ENCODE measurements at regions not wholly inside any gene's neighbourhood (a gene's known extent, or its start where the extent isn't known, plus 50 kb on each side); places are given as distances from the start of the nearest gene placed in this dataset.

DNA sequence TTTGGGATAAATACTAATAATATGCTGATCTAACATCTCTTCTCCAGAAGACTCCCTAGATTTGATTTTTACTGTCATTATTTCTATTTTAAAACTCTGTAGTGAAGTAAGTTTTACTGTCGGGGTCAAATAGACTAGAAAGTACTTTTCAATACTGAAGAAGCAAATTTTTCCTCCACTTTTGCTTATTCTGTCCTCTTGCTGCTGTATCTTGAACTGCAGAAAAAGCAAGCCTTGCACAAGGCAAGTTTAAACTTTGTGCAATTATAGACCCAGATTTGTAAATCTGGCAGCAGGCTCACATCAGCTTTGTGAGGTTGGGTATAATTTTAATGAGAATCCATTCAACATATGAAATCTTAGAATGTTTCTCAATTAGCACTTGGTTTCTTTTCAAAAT, 151.1 kb upstream of the ETS2 start:
- TF ChIP-seq, protein P1, sequence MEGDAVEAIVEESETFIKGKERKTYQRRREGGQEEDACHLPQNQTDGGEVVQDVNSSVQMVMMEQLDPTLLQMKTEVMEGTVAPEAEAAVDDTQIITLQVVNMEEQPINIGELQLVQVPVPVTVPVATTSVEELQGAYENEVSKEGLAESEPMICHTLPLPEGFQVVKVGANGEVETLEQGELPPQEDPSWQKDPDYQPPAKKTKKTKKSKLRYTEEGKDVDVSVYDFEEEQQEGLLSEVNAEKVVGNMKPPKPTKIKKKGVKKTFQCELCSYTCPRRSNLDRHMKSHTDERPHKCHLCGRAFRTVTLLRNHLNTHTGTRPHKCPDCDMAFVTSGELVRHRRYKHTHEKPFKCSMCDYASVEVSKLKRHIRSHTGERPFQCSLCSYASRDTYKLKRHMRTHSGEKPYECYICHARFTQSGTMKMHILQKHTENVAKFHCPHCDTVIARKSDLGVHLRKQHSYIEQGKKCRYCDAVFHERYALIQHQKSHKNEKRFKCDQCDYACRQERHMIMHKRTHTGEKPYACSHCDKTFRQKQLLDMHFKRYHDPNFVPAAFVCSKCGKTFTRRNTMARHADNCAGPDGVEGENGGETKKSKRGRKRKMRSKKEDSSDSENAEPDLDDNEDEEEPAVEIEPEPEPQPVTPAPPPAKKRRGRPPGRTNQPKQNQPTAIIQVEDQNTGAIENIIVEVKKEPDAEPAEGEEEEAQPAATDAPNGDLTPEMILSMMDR (conservative IDR thresholded peaks at IDR 0.05) = no peak
- TF ChIP-seq EZH2 (IDR thresholded peaks at IDR 0.05; ENCODE audit: low read depth) = no peak
